HG02623 (cell line): ENCODE measurements at regions not wholly inside any gene's neighbourhood (a gene's known extent, or its start where the extent isn't known, plus 50 kb on each side); places are given as distances from the start of the nearest gene placed in this dataset.
"Not testable (repeated sequence)": the region's sequence is repeated elsewhere in the genome, so short reads cannot be mapped to it uniquely, and the experiment has no call there.

Source experiments
- ATAC-seq: cut with Tn5 transposase; IDR thresholded peaks from one replicate; pipeline ENCODE4 v1.9.1; 2021; ENCODE audit warnings: moderate library complexity; ENCODE audit not compliant: unreplicated experiment

DNA sequence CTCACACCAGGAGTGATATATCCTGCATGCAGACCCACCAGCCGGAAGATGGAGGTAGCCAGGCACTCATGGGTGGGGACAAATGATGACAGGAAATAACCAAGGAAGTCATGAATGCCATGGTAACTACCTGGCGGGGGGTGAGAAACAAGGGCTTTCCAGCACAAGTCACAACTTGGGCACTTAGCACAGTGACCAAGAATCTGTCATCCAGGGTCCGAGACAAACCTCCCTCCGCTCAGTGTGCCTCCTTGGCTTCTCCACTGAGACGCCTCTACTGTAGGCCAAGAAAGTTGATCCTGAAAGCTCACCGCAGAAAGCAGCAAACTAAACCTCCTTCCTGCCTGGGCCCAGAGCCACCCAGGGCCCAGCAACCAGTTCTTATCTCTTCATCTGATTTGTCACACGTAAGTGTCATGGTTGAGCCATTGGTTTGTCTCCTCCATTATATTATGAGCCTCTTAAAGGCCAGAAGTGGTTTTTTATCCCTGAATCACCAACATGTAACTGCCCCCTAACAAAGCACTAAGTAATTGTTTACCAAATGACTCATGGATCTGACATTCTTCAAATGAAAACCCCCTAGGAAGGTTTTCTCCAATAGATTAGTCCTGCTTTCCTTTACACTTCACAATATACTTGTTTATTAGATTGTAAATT is 84.3 kb upstream of the TAB2 start:
- no peak for ATAC-seq

GRCh38 chr6:149234051-149234962 is 83.2 kb upstream of the TAB2 start:
- no peak for ATAC-seq

DNA sequence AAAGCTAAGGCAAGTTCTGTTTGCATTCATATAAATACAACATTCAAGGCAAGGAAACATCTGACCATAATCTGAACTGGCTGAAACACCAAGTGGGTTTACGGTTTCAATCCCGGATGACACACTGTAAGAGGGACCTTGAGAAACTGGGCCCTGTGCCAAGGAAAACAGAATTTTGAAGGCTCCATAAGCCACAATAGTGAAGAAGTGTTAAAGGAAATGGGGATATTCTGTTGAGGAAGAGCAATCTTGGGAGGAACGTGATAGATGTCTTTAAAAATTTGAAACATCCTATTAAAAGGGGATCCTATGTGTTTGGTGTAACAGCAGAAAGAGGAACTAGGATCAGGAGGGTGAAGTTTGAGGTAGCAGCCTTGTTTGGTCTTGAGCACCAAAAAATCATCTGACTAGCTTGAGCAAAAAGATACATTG is 82.4 kb upstream of the TAB2 start:
- peak; percentile 81 for ATAC-seq

DNA sequence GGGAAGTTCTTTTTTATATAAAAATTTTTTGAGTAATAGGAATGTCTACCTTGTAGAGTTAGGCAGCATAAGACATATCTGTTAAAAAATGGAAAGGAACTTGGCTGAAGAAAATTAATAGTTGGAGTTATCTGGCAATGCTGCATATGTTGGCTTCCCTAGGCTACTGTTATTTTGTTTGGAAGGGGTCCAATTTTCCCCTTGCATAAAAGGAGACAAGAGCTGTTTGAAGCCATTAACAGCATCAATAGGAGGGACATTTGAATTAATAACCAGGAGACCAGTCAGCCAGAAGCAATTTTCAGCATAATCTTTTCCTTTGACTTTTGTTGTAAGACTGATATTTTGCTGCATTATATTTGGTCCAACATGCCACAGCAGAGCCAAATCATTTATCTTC is 80.9 kb upstream of the TAB2 start:
- ATAC-seq, result no peak

GRCh38 chr6:149237464-149237863 is 80.0 kb upstream of the TAB2 start:
- no peak for ATAC-seq

DNA sequence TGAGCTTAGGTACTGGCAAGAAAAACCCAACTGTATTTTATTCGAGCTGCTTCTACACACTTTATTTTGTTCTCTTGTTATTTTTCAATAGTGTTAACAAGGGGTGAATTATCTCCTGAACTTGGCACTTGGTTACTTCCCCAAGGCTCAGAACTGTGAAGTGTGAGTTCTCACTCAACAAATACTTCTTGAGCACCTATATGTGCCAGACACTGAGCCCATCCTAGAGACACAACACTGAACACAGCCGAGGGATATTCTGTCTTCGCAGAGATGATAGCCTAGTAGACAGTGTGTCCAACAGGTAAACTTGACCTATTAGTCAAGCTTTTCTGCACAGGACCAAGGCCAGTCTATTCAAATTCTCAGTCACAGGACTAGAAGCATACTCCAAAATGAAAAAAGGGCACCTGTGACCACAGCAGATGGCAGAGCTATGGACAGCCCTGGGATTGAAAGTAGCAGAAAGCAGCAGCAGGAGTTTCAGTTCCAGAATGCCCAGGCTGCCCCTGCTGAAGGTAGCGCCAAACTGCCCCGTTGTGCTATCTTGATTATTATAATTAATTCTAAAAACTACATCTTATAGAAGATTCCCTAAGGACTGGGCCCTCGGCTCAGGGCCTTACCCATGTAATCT is 77.8 kb upstream of the TAB2 start:
- no peak for ATAC-seq

DNA sequence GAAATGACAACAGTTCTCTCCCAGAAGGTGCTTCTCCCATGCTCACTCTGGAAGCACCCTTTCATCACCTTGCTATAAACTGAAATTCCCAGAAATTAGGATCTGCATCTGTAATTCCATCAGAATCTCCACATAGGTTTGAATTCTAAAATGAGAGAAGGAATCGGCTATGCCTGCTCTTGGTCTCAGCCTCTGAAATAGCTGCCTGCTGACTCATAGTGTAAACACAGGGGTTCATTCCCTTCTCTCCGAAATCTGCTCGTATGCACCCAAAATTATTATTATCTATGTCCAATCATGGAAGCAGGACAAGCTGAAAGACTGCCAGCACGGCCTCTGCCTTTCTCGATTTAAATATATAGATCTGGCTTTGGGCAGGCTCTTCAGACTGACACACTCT is 74.6 kb upstream of the TAB2 start:
- no peak for ATAC-seq

- ATAC-seq, result no peak
Observed at GRCh38 chr6:149244105-149244504, 73.4 kb upstream of the TAB2 start.

DNA sequence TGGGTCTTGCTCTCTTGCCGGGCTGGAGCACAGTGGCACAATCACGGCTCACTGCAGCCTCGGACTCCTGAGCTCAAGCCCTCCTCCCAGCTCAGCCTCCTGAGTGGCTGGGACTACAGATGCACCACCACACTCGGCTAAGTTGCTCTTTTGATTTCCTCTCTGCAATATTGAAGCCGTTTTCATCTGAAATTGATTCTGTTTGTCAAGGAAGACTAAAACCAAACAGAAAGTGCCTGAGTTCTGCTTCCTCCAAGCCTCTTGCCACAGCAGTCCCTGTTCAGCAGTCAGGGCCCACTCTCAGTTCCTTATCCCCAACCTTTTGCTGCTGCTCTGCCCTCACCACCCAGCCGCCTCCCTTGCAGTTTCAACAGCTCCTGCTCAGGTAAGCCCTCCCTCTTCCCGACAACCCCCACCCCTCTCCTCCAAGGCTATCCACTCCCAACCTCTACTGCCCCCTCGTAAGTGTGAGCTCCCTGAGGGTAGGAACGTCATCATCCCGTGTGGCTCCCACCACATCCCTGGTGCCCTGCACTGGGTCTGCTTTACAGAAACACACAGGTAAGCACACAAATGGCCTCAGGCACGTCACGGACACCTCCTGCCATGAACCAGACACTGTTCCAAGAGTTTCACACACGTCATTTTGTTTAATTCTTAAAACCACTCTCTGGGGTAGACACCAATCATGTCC is 70.7 kb upstream of the TAB2 start:
- ATAC-seq, result peak; percentile 87

DNA sequence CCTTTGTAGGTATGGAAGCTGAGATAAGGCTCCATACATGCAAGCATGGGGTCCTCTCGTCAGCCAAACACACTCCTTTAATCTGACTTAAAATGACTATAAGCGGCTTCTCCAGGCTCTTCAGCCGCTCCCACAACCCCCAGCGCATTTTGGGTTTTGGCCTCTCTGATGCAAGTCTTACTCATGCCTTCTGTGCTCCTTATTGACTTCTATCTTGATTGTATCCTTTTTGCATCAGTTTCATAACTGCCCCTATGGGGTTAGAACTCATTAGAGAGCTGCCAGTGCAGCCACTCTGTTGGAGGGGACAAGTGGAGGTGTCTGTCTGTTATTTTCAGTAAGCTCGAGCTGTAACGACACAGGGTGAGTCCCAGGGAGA is 70.1 kb upstream of the TAB2 start:
- no peak for ATAC-seq

GRCh38 chr6:149248263-149248662 is 69.2 kb upstream of the TAB2 start:
- ATAC-seq, result not testable (repeated sequence)

GRCh38 chr6:149248693-149249369 is 68.7 kb upstream of the TAB2 start:
- no peak for ATAC-seq

GRCh38 chr6:149249370-149250357 is 67.8 kb upstream of the TAB2 start:
- ATAC-seq, result no peak

GRCh38 chr6:149250951-149251350 is 66.6 kb upstream of the TAB2 start:
- no peak for ATAC-seq

DNA sequence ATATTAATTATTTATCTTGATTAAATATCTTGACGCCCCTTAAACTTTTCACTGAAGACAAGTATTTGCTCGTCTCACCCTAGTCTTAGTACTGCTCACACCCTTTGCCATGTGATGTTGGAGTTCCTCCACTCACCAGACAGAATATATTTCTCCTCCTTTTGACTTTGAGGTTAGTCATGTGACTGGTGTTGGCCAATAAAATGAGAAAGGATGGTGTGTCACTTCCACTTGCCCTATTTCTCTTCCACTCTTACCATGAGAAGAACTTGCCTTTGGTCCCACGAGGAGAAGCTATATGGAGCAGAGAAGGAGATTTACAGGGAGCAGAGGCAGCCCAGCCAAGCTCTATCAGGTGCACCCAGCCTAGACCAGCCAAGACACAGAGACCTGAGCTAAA is 64.9 kb upstream of the TAB2 start:
- no peak for ATAC-seq

DNA sequence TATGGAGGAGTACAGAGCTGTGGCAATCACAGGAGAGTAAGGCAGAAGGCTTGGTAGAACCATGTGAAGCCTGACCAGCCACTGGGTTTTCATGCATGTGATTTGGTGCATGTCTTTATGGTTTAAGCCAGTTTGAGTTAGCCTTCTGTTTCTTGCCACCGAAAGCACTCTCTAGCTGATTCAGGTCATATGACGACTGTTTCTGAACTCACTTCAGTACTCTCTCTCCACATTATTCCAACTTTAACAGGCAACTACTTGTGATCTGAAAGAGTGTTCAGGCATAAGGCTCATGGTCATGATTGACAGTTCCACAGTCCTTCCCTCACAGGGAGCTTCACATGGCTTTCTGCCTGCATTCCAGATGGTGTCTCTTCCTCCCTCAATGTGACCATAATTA is 63.3 kb upstream of the TAB2 start:
- ATAC-seq, result no peak

DNA sequence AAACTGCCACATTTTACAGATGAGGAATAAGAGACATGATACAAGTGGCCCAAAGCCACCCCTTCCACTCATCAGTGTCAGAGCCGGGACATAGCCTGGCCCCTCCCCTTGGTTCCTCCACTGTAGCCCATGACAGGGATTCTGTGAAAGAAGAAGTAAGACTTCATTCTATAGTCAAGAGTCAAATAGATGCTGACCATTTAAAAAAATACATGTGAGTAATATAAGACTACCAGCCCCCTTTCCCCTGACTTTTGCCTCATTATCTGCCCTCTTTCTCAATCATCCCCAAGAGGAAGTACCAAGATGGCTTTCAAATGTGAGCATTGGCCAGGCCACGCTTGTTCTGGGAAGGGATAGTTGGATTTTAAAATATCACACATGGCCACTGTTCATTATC is 57.8 kb upstream of the TAB2 start:
- no peak for ATAC-seq

GRCh38 chr6:149260214-149260874 is 57.2 kb upstream of the TAB2 start:
- no peak for ATAC-seq
